ENCODE measurements at regions not wholly inside any gene's neighbourhood (a gene's known extent, or its start where the extent isn't known, plus 50 kb on each side); places are given as distances from the start of the nearest gene placed in this dataset.

DNA sequence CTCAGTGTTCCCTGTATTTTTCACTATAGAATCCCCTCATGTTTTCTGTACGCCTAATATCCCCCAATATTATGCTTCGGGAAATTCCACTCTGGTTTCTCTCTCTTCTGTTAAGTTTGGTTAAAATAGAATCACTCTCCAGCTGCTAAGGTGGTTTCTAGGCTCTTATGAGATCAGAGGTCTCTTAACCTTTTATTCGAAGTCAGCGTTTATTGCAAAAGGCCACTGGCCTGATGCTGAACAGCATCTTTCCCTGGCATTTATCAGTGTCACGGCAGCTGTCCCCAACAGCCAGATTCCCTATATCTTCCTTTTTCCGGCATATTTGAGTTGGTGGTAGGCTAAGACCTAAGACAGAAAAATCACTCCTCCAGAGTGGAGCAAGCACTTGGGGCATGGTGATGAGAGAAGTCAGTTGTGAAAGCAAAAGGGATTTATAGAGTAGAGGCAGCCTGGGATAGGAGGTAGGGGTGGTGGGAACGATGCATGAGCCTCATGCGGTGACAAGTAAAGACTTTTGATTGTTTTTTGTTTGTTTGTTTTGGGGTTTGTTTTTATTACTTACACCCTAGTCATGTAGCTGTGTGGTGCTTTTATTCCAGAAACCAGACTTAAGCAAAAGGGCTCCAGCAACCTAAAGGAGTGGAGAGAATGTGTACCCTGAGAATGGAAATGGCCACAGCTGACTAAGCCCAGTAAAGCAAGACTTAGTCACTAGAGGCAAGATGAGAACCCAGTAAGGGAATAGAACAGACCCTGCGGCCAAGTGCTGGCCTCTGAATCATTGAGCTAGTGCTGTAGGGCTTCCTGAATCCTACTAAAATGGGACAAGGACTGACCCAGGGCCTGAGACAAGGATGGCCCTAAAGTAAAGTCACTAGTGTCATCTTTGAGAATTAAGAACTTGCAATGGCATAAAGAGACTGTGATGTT is 197.6 kb upstream of the PRNP start:
- no peak for DNase-seq
- CTCF ChIA-PET: interaction anchor here (0.7 kb wide), 1 partner anchor 925 kb away, joined by 3 read pairs; no protein-coding TSS in a partner anchor
- peaks cover 0 to 56% of the 10 kb centered on the region in 2 experiments; a peak in 3 of 4 replicates for H3K4me1 ChIP-seq (ENCODE audit: control insufficient read depth in 1 of 2, insufficient read depth in 2 of 2, low read depth in 1 of 2, low read length in 1 of 2)
- no peaks in the 10 kb centered on the region for H3F3A ChIP-seq (replicated peaks; ENCODE audit: insufficient read depth)
- H4K20me1 ChIP-seq (ENCODE audit: insufficient read depth): no peaks in the 10 kb centered on the region
- no peak overlapping the region; a peak in 1 of 4 replicates for H3K4me3 ChIP-seq (ENCODE audit: low read depth in 2 of 2, low read length in 1 of 2)
- TF ChIP-seq TAF1 (IDR thresholded peaks at IDR 0.05; ENCODE audit: borderline replicate concordance, low read depth, low read length): no peak
- TF ChIP-seq JUND (IDR thresholded peaks at IDR 0.05): 0 out of 2 replicates have a peak, but pooled peaks have one; percentile 8
- TF ChIP-seq NFIC (IDR thresholded peaks at IDR 0.05; ENCODE audit: borderline replicate concordance): no peak
- TF ChIP-seq, protein P1, sequence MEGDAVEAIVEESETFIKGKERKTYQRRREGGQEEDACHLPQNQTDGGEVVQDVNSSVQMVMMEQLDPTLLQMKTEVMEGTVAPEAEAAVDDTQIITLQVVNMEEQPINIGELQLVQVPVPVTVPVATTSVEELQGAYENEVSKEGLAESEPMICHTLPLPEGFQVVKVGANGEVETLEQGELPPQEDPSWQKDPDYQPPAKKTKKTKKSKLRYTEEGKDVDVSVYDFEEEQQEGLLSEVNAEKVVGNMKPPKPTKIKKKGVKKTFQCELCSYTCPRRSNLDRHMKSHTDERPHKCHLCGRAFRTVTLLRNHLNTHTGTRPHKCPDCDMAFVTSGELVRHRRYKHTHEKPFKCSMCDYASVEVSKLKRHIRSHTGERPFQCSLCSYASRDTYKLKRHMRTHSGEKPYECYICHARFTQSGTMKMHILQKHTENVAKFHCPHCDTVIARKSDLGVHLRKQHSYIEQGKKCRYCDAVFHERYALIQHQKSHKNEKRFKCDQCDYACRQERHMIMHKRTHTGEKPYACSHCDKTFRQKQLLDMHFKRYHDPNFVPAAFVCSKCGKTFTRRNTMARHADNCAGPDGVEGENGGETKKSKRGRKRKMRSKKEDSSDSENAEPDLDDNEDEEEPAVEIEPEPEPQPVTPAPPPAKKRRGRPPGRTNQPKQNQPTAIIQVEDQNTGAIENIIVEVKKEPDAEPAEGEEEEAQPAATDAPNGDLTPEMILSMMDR (IDR thresholded peaks at IDR 0.05): no peak
- H3K9me3 ChIP-seq: no peaks in the 10 kb centered on the region
- peak overlapping the region; percentile 10; the same call in 1 of the 2 replicates for H2AFZ ChIP-seq (ENCODE audit: low read depth)
- H3K27ac ChIP-seq (ENCODE audit: low read depth in 2 of 2, low read length in 1 of 2): no peak overlapping the region
- H3K79me2 ChIP-seq (ENCODE audit: insufficient read depth): no peaks in the 10 kb centered on the region
- H3K27me3 ChIP-seq (ENCODE audit: insufficient read depth): no peaks in the 10 kb centered on the region
- peak overlapping the region; percentile 34; the same call in 1 of the 2 replicates for H3K4me2 ChIP-seq
- 44% methylated on average over 9 of the region's 9 CpGs for WGBS (ENCODE audit: low lambda C conversion rate)
- POLR2A ChIA-PET: no interaction called here
- no peaks in the 10 kb centered on the region for H3K9me2 ChIP-seq
- H3K9ac ChIP-seq: no peak overlapping the region
- H3K36me3 ChIP-seq (replicated peaks in 1 of 2; ENCODE audit: control insufficient read depth in 1 of 2, insufficient read depth in 2 of 2, low read length in 1 of 2): no peaks in the 10 kb centered on the region

DNA sequence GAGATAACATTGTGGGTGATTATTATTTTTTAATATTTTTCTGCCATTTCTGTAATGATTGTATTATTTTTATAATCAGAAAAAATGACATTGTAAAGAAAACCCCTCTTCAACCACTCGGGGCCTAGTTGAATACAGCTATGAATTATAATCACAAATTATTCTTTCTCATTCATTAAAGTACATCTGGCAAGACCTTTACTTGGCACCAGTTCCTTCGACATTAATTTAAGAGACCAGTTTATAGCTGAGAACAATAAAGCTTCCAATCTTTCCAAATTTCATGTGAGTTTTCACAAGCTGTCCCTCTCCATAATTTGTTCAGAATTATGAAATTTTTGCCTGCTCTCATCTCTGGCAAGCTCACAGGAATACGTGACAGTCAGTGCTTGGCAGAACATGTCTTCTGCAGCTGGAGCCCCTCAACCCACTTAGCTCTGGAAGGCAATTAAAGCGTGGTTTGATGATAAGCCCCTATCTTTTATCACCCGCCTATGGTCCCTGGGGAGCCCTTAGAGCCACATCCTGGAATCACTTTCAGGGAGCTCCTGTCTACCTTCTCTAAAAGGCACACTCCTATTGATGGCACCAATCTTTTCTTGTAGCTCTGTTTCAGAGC is 201.8 kb upstream of the PRNP start:
- Histone ChIP-seq H3K36me3 (replicated peaks in 1 of 2; ENCODE audit: control insufficient read depth in 1 of 2, insufficient read depth in 2 of 2, low read length in 1 of 2) (no peaks in the 10 kb centered on the region), H3K4me3 (ENCODE audit: low read depth in 2 of 2, low read length in 1 of 2) (no peak overlapping the region), H3F3A (replicated peaks; ENCODE audit: insufficient read depth) (peaks cover 5% of the 10 kb centered on the region), H3K4me2 (no peak overlapping the region), H3K9me3 (no peaks in the 10 kb centered on the region), H3K79me2 (ENCODE audit: insufficient read depth) (no peaks in the 10 kb centered on the region), H3K27me3 (ENCODE audit: insufficient read depth) (no peaks in the 10 kb centered on the region), H3K9ac (no peak overlapping the region), H3K9me2 (no peaks in the 10 kb centered on the region), H3K4me1 (ENCODE audit: control insufficient read depth in 1 of 2, insufficient read depth in 2 of 2, low read depth in 1 of 2, low read length in 1 of 2) (peaks cover 0 to 62% of the 10 kb centered on the region in 2 experiments; a peak in 2 of 4 replicates), H2AFZ (ENCODE audit: low read depth) (no peak overlapping the region), H3K27ac (ENCODE audit: low read depth in 2 of 2, low read length in 1 of 2) (no peak overlapping the region), H4K20me1 (ENCODE audit: insufficient read depth) (no peaks in the 10 kb centered on the region)
- ChIA-PET POLR2A (no interaction called here), CTCF (no interaction called here)
- DNase-seq: no peak
- 53% methylated on average over 5 of the region's 5 CpGs for WGBS (ENCODE audit: low lambda C conversion rate)
- TF ChIP-seq, protein P2, sequence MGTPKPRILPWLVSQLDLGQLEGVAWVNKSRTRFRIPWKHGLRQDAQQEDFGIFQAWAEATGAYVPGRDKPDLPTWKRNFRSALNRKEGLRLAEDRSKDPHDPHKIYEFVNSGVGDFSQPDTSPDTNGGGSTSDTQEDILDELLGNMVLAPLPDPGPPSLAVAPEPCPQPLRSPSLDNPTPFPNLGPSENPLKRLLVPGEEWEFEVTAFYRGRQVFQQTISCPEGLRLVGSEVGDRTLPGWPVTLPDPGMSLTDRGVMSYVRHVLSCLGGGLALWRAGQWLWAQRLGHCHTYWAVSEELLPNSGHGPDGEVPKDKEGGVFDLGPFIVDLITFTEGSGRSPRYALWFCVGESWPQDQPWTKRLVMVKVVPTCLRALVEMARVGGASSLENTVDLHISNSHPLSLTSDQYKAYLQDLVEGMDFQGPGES (IDR thresholded peaks at IDR 0.05; ENCODE audit: low read depth, low read length): no peak
- TF ChIP-seq, protein P3, sequence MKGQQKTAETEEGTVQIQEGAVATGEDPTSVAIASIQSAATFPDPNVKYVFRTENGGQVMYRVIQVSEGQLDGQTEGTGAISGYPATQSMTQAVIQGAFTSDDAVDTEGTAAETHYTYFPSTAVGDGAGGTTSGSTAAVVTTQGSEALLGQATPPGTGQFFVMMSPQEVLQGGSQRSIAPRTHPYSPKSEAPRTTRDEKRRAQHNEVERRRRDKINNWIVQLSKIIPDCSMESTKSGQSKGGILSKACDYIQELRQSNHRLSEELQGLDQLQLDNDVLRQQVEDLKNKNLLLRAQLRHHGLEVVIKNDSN (IDR thresholded peaks at IDR 0.05; ENCODE audit: borderline replicate concordance, low read depth): no peak
- TF ChIP-seq, protein P4, sequence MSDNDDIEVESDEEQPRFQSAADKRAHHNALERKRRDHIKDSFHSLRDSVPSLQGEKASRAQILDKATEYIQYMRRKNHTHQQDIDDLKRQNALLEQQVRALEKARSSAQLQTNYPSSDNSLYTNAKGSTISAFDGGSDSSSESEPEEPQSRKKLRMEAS (IDR thresholded peaks at IDR 0.05; ENCODE audit: low read depth): no peak
- TF ChIP-seq NRF1 (IDR thresholded peaks at IDR 0.05; ENCODE audit: low read depth, low read length) (no peak), MEF2A (IDR thresholded peaks at IDR 0.05; ENCODE audit: borderline replicate concordance, low read depth) (no peak), EP300 (IDR thresholded peaks at IDR 0.05; ENCODE audit: borderline replicate concordance in 1 of 2, low read depth in 1 of 2, low read length in 1 of 2) (no peak), YY1 (IDR thresholded peaks at IDR 0.05; ENCODE audit: low read depth) (no peak), TEAD4 (IDR thresholded peaks at IDR 0.05; ENCODE audit: borderline replicate concordance, insufficient read depth) (no peak), RAD21 (IDR thresholded peaks at IDR 0.05; ENCODE audit: low read length) (no peak), GABPA (IDR thresholded peaks at IDR 0.05; ENCODE audit: low read depth) (no peak), JUND (IDR thresholded peaks at IDR 0.05) (no peak), RXRA (IDR thresholded peaks at IDR 0.05; ENCODE audit: borderline replicate concordance, low read depth) (no peak), FOSL2 (IDR thresholded peaks at IDR 0.05; ENCODE audit: borderline replicate concordance, low read depth) (no peak), FOXJ3 (CRISPR knock-in tag; IDR thresholded peaks at IDR 0.05) (no peak)
- TF ChIP-seq, protein P1 (IDR thresholded peaks at IDR 0.05): no peak
- TF ChIP-seq, protein P5, sequence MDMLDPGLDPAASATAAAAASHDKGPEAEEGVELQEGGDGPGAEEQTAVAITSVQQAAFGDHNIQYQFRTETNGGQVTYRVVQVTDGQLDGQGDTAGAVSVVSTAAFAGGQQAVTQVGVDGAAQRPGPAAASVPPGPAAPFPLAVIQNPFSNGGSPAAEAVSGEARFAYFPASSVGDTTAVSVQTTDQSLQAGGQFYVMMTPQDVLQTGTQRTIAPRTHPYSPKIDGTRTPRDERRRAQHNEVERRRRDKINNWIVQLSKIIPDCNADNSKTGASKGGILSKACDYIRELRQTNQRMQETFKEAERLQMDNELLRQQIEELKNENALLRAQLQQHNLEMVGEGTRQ (IDR thresholded peaks at IDR 0.05; ENCODE audit: borderline replicate concordance, low read depth, low read length): no peak

Data from SK-N-SH (cell line).